Stimulated activated CD4-positive, alpha-beta T cell treated with anti-CD3 and anti-CD28 coated beads, TNF-alpha, amount 100 ng/mL, for 48 hours (primary cell): ENCODE measurements at regions not wholly inside any gene's neighbourhood (a gene's known extent, or its start where the extent isn't known, plus 50 kb on each side); places are given as distances from the start of the nearest gene placed in this dataset.
"Not testable (repeated sequence)": the region's sequence is repeated elsewhere in the genome, so short reads cannot be mapped to it uniquely, and the experiment has no call there.

Source experiments
- DNase-seq, 3 donors: peaks; one replicate each; pipeline ENCODE4 v3.0.0-alpha.2; 2020; ENCODE audit warnings: low read depth in 3 of 3

DNA sequence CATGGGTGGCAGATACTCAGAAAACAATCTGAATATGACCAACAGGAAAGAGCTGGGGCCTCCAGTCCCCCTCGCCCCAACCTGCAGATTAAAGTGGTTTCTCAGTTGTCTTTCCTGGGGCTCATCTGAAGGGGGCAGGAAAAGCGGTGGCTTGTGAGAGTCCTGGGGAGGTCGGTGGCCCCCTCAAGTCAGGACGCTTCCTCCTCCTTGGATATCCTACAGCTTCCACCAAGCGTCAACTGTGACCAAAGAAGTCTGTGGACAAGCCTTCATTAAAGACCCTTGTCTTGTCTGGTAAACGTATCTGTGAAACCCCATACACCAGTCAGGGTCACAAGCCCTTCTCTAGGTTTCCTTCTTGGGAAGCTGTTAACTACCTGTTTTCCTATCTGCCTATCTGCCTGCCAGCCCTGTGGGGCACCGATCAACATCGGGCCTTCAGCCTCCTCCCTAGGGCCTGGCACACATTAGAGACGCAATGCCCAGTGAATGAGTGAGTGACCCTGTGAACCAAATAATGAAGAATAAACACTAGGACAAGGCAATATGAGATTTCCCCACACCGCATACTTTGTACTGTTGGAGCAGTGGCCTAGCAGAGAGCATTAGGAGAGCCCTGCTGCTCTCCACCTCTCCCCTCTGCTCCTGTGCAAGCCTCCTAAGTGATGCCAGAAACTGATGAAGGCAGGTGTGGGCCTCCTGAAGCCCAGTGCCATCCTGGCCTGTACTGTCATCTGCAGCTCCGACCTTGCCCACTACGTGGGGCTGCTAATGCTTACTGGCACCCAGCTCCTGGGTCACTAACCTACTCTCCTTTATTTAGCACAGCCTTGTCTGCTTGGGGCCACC, 1317.8 kb downstream of the UQCRFS1 start:
- DNase-seq = no peak

DNA sequence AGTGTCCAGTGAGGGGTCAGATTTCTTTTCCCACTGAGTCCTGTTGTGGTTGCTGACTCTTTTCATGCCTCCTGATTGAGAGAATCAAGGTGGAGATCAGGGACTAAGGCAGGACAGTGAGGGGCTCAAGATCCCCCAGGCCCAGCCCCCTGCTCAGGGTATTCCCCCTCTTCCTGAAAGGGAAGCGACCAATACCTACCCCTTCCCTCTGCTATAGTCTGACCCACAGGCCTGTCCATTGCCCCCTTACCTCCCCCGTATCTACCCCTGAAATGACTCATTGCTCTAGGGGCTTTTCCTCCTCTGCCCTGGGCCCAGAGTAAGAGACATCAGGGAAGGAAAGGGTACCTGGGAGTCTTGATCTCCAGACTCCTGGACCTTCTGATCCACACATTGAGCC, 1320.5 kb downstream of the UQCRFS1 start:
- no peak for DNase-seq

DNA sequence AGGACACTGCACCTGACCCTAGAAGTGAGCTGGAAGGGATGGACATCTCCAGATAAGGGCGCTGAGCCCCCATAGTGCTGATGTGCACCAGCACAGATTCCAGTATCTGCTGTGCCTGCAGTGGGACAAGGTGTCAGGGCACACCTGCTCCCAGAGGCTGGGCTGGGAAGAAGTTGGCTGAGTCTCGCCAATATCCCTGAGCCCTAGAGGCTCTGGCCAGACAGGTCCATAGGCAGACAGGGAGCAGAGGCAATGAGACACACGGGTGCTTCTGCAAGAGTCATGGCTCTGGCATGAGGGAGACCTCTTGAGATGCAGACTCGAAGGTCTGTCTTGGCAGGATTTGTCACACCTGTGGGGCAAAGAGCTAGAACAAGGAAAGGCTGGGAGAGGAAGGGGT, 1321.5 kb downstream of the UQCRFS1 start:
- DNase-seq = no peak

DNA sequence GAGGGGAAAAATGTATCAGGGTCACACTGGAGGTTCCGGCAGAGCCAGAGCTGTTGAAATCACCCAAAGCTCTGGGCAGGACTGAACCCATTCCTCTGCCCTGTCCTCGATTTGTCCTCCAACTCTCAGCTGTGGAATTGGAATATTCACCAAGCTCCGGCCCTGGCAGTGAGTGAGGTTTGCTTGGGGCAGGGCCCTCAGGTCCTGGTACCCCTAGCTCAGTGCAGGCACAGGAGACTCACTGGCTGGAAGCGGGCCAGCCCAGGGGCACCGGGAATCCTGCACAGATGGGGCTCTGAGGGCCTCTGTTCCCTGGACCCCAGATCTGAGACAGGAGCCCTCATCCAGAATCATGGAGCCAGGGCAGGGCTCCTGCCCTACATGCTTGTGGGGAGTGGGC, 1322.3 kb downstream of the UQCRFS1 start:
- DNase-seq = no peak

DNA sequence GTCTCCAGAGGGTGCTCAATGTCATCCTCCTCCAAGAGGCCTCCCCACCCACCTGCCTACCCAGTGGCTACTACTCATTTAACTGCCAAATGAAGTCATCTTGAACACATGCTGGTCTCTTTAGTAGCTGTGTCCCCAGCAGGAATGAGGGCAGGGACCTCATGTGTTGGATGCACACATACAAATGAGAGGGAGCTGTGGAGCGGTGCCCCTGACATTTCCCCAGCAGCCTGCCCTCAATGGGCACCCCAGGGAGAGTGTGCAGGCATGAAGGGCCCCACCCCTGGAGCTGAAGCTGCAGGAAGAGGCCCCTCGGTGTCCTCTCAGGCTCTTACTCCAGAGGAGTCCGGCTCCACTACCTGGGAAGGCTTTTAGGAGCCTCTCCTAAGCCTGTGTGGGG, 1322.7 kb downstream of the UQCRFS1 start:
- DNase-seq = no peak

DNA sequence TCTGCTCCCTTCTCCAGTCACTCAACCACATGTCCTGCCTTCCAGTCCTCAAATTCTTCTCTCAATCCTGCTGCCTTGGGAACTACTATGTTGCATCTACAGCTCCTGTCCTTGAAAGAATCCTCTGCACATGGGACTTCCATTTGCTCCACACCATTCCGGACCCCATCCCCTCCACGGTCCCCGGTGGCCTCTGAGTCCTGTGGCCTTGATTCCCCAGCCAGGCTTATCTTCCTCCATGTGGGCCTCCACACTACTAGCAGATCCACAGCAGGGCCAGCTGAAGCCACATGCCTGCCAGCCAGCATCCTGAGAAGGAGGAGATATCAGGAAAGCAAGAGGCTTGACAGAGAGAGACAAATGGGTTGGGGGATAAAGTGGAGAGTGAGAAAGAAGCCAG, 1323.8 kb downstream of the UQCRFS1 start:
- no peak for DNase-seq

DNA sequence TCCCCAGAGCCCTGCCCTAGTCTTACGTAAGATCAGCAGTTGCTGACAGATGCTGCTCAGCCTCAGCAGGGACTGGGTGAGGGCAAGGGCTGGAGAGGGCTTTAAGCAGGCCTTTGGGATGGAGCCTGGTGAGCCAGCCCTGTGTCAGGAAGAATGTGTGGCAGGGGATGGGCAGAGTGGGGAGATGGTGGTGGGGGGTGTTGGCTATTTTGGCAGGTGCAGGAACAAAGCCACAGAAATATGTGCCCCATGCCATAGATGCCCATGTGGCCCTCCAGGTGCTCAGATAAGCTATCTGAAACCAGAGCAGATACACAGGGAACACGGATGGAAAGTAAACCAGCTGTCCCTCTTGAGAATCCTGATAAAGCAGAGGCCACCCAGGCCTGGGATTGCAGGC, 1325.0 kb downstream of the UQCRFS1 start:
- no peak for DNase-seq

DNA sequence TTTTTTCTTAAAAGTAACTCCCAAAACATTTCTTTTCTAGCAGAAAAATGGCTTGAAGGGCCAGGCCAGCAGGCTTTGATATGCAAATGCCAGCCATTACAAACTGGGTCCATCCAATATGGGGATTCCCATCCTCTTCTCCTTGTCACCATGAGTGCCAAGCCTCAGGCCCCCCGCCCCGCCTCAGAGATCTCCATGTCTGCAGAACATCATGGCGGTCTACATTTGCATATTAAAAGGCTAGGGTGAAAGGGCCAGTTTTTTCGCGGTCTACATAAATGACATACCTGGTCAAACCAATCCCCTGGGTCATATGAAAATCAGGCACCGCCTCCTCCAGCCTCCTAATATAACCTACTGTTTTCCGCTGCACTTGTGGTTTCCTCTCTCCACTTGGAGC, 1327.6 kb downstream of the UQCRFS1 start:
- DNase-seq = no peak

DNA sequence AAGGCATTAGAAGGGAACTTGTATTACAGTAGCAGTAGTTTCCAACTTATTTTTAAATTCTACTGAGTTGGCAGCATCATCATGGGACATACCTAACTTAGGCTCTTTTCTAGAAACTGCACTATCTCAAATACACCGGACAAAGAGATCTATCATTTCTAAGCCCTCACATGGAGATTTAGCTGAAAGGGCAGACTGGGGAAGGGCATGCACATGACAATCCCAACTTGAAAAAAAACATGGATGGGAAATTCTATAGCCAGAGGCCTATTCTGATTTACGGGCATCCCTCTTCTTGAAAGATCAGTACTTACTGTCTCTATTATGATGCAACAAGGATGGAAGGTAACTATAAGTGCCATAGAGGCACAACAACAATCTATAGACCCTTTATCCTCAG, 1328.6 kb downstream of the UQCRFS1 start:
- no peak for DNase-seq

DNA sequence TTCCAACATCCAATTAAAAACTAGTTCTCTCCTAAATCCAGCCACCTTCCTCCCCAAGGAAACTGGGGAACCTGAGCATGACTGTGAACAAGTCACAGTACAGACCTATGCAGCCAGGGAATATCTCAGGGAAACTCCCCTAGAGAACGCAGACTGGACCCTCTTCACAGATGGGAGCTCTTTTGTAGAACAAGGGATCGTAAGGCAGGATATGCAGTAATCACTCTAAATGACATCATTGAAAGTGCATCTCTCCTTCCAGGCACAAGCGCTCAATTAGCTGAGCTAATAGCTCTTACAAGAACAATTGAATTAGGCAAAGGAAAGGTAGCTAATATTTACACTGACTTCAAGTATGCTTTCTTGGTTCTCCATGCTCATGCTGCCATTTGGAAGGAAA, 1331.7 kb downstream of the UQCRFS1 start:
- no peak for DNase-seq

DNA sequence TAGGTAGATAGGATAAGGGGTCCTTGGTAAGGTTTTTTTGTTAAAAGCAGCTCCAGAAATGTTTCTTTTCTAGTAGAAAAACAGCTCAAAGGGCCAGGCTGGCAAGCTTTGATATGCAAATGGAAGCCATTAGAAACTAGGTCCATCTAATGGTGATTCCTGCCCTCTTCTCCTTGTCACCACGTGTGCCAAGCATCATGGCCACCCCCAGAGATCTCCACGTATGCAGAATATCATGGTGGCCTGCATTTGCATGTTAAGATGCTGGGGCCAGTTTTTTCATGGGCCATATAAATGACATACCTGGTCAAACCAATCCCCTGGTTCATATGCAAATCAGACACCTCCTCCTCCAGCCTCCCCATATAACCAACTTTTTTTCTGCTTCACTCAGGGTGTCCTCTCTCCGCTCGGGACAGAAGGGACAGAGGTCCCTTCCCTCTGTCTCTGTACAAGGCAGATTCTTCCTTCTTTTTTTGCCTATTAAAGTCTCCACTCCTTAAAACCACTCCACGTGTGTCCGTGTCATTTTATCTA, 1335.9 kb downstream of the UQCRFS1 start:
- no peak for DNase-seq

DNA sequence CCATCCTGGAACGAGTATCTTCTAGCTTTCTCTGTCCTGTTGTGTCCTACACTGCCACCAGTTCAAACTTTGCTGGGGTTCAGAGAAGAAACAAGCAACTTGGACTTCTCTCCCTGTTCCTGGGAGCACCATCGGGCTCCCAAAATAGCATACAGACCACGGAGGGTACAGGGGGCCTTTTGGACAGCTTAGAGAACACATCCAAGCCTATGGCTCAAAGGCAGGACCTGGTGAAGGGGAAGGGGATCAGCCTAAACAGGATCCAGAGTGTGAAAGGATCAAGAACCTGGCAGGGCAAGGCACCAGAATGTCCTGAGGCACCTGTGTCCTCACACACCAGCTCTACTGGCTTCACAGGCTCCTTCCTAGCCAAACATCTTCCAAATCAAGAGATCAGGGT, 1336.5 kb downstream of the UQCRFS1 start:
- DNase-seq = no peak

DNA sequence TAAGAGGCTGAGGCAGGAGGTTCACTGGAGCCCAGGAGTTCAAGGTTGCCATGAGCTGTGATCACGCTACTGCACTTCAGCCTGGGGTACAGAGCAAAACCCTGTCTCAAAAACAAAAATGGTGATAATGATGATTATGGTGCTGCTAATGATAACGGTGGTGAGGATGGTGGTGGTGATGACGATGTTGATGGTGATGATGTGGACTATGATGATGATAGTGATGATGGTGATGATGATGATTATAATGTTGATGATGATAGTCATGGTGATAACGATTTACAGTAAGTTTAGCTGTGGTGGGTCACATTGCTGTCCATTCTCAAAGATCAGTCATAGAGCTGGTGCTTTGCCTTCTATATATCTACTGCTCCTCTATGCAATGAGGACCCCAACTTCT, 1340.6 kb downstream of the UQCRFS1 start:
- DNase-seq = no peak

DNA sequence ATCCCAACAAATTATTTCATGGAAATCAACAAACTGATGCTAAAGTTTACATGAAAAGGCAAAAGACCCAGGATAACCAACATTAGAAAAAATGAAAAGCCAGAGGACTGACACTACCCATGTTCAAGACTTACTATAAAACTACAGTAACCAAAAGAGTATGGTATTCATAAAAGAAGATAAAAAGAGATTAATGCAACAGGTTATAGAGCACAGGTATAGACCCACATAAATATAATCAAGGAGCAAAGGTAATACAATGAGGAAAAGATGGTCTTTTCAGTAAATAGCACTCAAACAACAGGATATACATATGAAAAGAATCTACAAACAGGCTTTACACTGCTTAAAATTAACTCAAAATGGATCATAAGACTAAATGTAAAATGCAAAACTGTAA, 1342.7 kb downstream of the UQCRFS1 start:
- DNase-seq = no peak

DNA sequence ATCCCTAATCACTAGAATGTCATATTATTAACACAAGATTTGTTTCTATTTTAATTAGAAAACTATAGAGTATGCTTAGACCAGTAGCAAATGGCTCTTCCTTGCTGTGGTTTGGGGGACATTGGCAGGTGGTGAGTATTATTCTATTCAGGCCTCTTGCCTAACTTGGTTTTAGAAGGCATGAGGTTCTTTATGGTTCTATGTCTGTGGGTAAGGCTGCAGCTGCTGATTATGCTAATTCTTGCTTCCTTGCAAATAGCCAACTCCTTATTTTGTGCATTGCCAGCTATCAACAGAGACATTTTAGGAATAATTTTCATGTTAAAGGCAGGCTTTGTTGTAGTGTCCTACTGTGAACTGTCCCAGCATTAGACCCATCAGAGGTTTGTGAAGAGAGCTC, 1344.9 kb downstream of the UQCRFS1 start:
- DNase-seq = no peak

DNA sequence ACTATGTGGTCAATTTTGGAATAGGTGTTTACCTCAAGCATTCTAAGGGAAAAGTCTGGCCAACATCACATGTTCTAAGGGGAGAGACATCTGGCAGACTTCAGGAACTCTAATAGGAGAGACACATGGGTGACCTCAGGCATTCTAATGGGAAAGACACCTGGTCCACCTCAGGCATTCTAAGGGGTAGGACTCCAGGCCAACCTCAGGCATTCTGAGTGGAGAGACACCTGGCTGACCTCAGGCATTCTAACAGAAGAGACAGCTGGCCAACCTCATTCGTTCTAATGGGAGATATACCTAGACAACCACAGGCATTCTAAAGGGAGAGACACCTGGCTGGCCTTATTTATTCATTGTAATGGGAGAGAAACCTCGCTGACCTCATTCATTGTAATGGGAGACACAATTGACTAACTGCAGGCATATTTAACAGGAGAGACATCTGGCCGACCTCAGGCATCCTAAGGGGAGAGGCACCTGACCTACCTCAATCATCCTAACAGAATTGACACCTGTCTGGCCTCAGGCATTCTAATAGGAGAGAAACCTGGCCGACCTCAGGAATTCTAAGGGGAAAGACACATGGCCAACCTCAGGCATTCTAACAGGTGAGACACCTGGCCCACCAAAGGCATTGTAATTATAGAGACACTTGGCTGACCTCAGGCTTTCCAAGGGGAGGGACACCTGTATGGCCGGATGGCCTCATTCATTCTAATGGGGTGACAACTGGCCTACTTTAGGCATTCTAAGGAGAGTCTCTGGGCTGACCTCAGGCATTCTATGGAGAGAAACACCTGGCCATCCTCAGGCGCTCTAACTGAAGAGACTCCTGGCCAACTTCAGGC, 1346.8 kb downstream of the UQCRFS1 start:
- no peak for DNase-seq

DNA sequence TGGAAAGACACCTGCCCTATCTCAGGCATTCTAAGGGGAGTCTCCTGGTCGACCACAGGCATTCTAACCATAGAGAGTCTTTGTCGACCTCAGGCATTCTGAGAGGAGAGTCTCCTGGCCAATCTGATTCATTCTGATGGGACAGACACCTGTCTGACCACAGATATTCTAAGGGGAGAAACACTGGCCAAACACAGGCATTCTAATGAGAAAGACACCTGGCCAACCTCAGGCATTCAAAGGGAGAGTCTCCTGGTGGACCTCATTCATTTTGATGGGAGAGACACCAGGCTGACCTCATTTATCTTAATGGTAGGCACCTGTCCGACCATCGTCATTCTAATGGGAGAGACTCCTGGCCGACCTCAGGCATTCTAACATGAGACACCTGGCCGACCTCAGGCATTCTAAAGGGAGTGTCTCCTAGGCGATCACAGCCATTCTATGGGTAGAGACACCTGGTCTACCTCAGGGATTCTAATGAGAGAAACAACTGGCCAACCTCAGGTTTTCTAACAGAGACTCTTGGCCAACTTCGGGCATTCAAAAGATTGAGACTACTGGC, 1351.5 kb downstream of the UQCRFS1 start:
- no peak for DNase-seq

DNA sequence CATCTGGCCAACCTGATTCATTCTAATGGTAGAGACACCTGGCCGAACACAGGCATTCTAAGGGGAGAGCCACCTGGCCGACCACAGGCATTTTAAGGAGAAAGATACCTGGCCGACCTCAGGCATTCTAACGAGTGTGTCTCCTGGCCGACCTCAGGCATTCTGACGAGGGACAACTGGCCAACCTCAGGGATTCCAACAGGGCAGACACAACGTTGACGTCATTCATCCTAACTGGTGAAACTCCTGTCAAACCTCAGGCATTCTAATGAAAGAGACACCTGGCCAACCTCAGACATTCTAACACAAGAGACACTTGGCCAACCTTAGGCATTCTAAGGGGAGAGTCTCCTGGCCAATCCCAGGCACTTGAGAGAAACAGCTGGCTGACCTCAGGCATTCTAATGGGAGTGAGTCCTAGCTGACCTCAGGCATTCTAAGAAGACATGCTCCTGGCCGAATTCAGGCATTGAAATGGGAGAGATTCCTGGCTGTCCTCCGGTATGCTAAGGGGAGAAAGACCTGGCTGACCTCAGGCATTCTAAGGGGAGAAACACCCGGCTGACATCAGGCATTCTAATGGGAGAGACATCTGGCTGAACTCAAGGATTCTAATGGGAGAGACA, 1352.5 kb downstream of the UQCRFS1 start:
- DNase-seq = no peak

DNA sequence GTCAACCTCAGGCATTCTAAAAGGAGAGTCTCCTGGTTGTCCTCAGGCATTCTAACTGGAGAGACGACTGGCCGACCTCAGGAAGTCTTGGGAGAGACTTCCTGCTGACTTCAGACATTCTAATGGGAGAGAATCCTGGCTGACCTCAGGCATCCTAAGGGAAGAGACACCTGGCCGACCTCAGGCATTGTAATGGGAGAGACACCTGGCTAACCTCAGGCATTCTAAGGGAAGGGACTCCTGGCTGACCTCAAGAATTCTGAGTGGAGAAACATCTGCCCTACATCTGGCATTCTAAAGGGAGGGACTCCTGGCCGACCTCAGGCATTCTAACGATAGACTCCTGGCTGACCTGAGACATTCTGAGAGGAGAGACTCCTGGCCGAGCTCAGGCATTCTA, 1353.3 kb downstream of the UQCRFS1 start:
- DNase-seq = no peak

DNA sequence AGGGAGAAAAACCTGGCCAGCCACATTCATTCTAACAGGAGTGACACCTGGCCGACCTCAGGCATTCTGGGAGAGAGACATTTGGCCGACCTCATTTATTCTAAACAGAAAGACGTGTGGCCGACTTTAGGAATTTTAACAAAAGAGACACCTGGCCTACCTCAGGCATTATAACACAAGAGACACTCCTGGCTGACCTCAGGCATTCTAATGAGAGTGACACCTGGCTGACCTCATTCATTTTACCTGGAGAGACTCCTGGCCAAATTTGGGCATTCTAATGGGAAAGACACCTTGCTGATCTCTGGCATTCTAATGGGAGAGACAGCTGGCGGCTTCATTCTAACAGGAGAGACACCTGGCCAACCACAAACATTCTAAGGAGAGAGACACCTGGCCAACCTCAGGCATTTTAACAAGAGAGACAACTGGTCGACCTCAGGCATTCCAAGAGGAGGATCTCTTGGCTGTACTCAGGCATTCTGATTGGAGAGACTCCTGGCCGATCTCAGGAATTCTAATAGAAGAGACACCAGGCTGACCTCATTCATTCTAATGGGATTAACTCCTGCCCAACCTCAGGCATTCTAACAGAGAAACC, 1353.9 kb downstream of the UQCRFS1 start:
- no peak for DNase-seq

DNA sequence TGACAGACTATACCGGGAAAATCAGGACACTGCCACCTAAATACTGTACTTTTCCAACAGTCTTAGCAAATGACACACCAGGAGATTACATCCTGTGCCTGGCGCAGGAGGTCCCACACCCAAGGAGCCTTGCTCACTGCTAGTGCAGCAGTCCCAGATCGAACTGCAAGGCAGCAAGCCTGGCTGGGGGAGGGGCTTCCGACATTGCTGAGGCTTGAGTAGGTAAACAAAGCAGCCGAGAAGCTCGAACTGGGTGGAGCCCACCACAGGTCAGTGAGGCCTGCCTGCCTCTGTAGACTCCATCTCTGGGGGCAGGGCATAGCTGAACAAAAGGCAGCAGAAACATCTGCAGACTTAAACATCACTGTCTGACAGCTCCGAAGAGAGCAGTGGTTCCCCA, 1360.0 kb downstream of the UQCRFS1 start:
- DNase-seq = not testable (repeated sequence)
